HG03520 (cell line): ENCODE measurements at regions not wholly inside any gene's neighbourhood (a gene's known extent, or its start where the extent isn't known, plus 50 kb on each side); places are given as distances from the start of the nearest gene placed in this dataset.

Experiments
- ATAC-seq: cut with Tn5 transposase; IDR thresholded peaks from one replicate; pipeline ENCODE4 v1.9.1; 2021; ENCODE audit warnings: mild to moderate bottlenecking, moderate library complexity; ENCODE audit not compliant: unreplicated experiment

- no peak for ATAC-seq
Observed at GRCh38 chr16:87228363-87228762, 88.8 kb downstream of the C16orf95 start.

GRCh38 chr16:87229230-87230188 lies 87.7 kb downstream of the C16orf95 start:
- no peak for ATAC-seq

- no peak for ATAC-seq
Observed at GRCh38 chr16:87230571-87230970, 86.6 kb downstream of the C16orf95 start.

DNA sequence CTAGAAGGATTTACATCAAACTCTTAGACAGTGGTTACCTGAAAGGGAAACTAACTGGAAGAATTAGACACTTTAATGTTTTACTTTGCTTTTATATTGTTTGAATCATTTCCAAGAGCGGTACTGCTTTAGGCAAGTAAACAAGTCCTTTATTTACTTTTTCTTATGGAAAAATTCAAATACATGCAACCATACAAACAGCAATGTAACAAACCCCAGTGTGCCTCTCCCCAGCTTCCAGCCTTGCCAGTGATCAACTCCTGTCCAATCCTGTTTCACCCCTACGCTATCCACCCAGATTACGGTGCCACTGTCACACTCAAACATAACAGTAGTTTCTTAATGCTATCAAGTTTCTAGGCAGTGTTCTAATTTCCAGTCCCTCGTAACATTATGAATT lies 85.9 kb downstream of the C16orf95 start:
- ATAC-seq, result no peak

DNA sequence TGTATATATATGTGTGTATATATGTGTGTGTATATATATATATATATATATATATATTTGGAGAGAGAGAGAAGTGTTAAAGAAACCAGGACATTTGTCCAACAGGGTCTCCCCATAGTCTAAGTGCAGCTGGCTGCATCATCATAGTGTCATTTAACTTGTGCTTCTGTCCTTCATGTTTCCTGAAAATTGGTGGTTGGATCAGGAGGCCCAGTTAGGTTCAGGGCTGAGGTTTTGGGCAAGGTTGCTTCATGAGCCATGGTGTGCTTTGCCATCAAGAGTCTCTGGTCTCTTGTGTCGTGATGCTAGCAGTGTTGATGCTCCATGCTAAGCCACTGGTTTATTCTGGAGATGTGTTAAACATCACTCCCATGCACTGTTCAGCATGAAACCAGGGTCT lies 85.3 kb downstream of the C16orf95 start:
- no peak for ATAC-seq

- no peak for ATAC-seq
Observed at GRCh38 chr16:87233928-87234327, 83.3 kb downstream of the C16orf95 start.

- ATAC-seq, result no peak
Observed at GRCh38 chr16:87234601-87235000, 82.6 kb downstream of the C16orf95 start.

- no peak for ATAC-seq
Observed at GRCh38 chr16:87235810-87236515, 81.2 kb downstream of the C16orf95 start.

GRCh38 chr16:87236516-87237115 lies 80.6 kb downstream of the C16orf95 start:
- no peak for ATAC-seq

GRCh38 chr16:87238361-87238715 lies 78.9 kb downstream of the C16orf95 start:
- ATAC-seq, result no peak

DNA sequence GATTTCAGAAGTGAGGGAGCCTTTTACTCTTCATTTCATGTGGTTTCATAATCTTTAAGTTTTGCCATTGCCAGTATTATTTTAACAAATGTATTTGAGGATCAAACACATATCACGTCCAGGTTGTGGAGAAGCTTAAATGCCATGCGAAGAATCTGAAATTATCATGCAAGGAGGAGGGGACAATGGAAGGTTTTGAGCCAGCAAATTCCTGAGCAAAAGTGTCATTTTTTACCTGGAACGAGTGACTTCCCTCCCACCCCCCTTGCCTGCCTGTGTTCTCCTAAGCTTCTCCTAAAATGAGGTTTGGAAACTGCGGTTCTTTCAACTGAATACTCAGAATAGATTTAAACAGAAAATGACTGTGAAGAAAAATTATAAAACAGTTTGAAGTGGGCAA lies 77.6 kb downstream of the C16orf95 start:
- no peak for ATAC-seq

DNA sequence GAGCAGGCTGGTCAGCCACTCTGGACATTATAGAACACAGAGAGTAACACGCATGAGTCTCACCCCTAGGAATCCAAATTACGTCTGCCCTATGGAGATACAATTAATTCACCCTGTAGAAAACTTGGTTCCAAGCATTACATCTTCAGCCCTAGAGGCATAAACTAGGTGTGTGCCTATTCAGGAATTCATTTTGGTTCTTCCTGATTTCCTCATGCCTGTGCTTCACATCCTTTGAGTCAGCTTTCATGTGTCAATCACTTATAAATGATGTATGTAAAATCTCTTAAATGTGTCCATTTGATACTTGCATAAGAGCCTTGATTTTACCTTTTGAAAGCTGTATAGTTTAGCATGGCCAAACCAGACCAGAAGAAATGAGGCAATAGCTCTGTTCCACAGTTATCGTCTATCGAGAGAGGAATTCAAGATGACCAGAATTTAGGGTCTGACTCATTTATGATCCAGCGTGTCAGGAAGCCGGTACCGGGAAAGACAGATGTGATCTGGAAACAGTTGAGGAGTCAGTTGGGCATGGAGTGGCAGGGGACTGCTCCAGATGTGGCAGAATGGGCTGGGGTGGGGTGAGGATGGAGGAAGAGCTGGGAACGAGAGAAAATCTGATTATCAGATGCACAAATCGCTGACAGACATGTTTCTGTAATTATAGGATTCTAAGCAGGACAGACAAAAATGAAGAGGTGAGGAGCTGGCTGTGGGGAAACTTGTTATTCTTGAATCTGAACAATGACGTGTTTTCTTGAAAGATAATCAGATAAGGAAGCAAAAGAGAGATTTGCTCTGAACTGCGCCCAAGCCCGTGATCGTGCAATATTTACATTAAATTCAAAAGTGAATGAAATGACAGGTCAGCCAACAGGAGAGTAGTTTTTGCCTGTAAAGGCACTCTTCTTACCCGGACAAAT lies 76.7 kb downstream of the C16orf95 start:
- ATAC-seq, result no peak

GRCh38 chr16:87241137-87241771 lies 75.9 kb downstream of the C16orf95 start:
- ATAC-seq, result no peak

DNA sequence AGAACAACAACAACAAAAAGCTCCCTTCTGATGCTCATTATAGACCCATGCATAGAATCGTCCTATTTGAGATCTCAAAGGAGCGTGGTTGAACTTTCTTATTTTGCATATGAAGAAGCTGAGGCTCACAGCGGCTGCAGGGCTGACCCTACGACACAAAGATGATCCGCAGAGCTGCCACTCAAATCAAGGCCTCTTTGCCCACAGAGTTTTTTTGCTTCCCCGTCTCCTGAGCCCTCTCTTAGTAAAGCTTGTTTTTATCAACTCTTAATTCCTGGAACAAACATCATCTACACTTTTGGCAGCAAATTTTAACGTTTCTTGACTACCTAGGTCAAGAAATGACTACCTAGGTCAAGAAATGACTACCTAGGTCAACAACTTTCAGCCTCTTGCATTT lies 73.7 kb downstream of the C16orf95 start:
- ATAC-seq, result no peak

GRCh38 chr16:87244636-87245197 lies 72.5 kb downstream of the C16orf95 start:
- ATAC-seq, result no peak

GRCh38 chr16:87245511-87245910 lies 71.7 kb downstream of the C16orf95 start:
- ATAC-seq, result no peak

- no peak for ATAC-seq
Observed at GRCh38 chr16:87246269-87247065, 70.7 kb downstream of the C16orf95 start.

DNA sequence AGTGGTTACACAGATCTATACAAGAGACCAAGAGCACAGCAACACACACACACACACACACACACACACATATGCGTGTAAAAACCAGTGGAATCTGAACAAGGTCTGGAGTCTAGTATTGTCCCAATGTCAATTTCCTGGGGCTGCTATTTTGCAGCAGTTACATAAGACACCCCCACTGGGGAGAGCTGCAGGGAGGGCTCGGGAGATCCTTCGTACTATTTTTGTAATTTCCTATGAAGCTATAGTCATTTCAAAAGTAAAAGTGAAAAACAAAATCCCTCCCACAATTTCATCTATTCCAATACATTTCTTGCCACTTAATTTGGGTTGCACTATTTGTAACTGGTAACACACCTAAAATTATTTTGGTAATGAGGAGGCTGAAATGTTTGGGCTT lies 68.5 kb downstream of the C16orf95 start:
- no peak for ATAC-seq

DNA sequence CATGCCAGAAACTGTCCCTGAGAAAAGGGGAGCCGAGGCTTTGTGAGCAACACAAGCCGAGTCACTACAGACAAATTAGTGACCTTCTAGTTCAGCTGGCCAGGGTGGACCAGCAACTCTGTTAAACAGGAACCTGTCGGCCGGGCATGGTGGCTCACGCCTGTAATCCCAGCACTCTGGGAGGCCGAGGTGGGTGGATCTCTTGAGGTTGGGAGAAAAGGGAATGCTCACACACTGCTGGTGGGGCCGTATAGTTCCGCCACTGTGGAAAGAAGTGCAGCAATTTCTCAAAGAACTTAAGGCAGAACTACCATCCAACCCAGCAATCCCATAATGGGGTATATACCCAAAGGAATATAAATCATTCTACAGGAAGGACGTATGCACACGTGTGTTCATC lies 67.8 kb downstream of the C16orf95 start:
- no peak for ATAC-seq
